H9 (cell line): ENCODE measurements at regions not wholly inside any gene's neighbourhood (a gene's known extent, or its start where the extent isn't known, plus 50 kb on each side); places are given as distances from the start of the nearest gene placed in this dataset.

Experiments used
- DNase-seq: peaks from one replicate; pipeline ENCODE4 v3.0.0-alpha.2; 2017
- H2AFZ ChIP-seq: one replicate; pipeline ENCODE4 v1.6.1; 2013; ENCODE audit warnings: mild to moderate bottlenecking, low read length, control low read depth, moderate library complexity
- H2AK5ac ChIP-seq: 2 replicates; pipeline ENCODE4 v1.6.1; 2013; ENCODE audit warnings: low read length, control low read depth, mixed read lengths; ENCODE audit not compliant: insufficient read length
- H2BK120ac ChIP-seq: one replicate; pipeline ENCODE4 v1.6.1; 2013; ENCODE audit warnings: low read depth, mild to moderate bottlenecking, low read length, control low read depth, inconsistent platforms; ENCODE audit not compliant: poor library complexity, severe bottlenecking
- H2BK12ac ChIP-seq: 2 replicates; pipeline ENCODE4 v1.6.1; 2013; ENCODE audit warnings: low read length, control low read depth, mixed read lengths, low read depth; ENCODE audit not compliant: insufficient read length
- H2BK15ac ChIP-seq: 2 replicates; pipeline ENCODE4 v1.6.1; 2013; ENCODE audit warnings: low read depth, low read length, control low read depth
- H2BK20ac ChIP-seq: one replicate; pipeline ENCODE4 v1.6.1; 2013; ENCODE audit warnings: low read depth, mild to moderate bottlenecking, low read length, control low read depth, inconsistent platforms; ENCODE audit not compliant: poor library complexity, severe bottlenecking
- H2BK5ac ChIP-seq: 2 replicates; pipeline ENCODE4 v1.6.1; 2013; ENCODE audit warnings: low read length, control low read depth, mixed read lengths; ENCODE audit not compliant: insufficient read length
- H3K14ac ChIP-seq: 2 replicates; pipeline ENCODE4 v1.6.1; 2013; ENCODE audit warnings: low read length, control low read depth; ENCODE audit not compliant: insufficient read depth
- H3K18ac ChIP-seq: 2 replicates; pipeline ENCODE4 v1.6.1; 2013; ENCODE audit warnings: low read depth, mild to moderate bottlenecking, mixed read lengths, low read length, control low read depth; ENCODE audit not compliant: insufficient read length
- H3K23ac ChIP-seq: 2 replicates; pipeline ENCODE4 v1.6.1; 2013; ENCODE audit warnings: low read length, control low read depth, mixed read lengths, low read depth; ENCODE audit not compliant: insufficient read length
- H3K23me2 ChIP-seq: 2 replicates; pipeline ENCODE4 v1.6.1; 2013; ENCODE audit warnings: low read depth, mild to moderate bottlenecking, mixed read lengths, low read length, control low read depth; ENCODE audit not compliant: insufficient read length, poor library complexity, severe bottlenecking
- H3K27ac ChIP-seq: 2 replicates; pipeline ENCODE4 v1.5.1; 2013; ENCODE audit warnings: low read length, control low read depth, mixed read lengths, low read depth; ENCODE audit not compliant: insufficient read length
- H3K27me3 ChIP-seq: 2 replicates; pipeline ENCODE4 v1.6.1; 2013; ENCODE audit warnings: low read length, control low read depth, inconsistent platforms; ENCODE audit not compliant: insufficient read depth
- H3K4ac ChIP-seq: 2 replicates; pipeline ENCODE4 v1.6.1; 2013; ENCODE audit warnings: low read depth, mild to moderate bottlenecking, control low read depth, inconsistent platforms, low read length, moderate library complexity
- H3K4me1 ChIP-seq: 2 replicates; pipeline ENCODE4 v1.6.1; 2013; ENCODE audit warnings: low read length, control low read depth, inconsistent platforms; ENCODE audit not compliant: insufficient read depth
- H3K4me2 ChIP-seq: 2 replicates; pipeline ENCODE4 v1.6.1; 2013; ENCODE audit warnings: low read length, control low read depth, mixed read lengths; ENCODE audit not compliant: insufficient read length, insufficient read depth
- H3K56ac ChIP-seq: 2 replicates; pipeline ENCODE4 v1.6.1; 2013; ENCODE audit warnings: low read depth, mild to moderate bottlenecking, mixed read lengths, low read length, control low read depth; ENCODE audit not compliant: insufficient read length
- H3K79me1 ChIP-seq: 2 replicates; pipeline ENCODE4 v1.6.1; 2013; ENCODE audit warnings: low read depth, mild to moderate bottlenecking, moderate library complexity, low read length, control low read depth, inconsistent platforms; ENCODE audit not compliant: insufficient read depth, poor library complexity, severe bottlenecking
- H3K79me2 ChIP-seq: 2 replicates; pipeline ENCODE4 v1.6.1; 2013; ENCODE audit warnings: low read length, control low read depth, inconsistent platforms; ENCODE audit not compliant: insufficient read depth
- H3K9ac ChIP-seq: 2 replicates; pipeline ENCODE4 v1.6.1; 2013; ENCODE audit warnings: low read length, control low read depth, mixed read lengths; ENCODE audit not compliant: insufficient read length; ENCODE audit errors: extremely low read depth
- H3K9me3 ChIP-seq: one replicate; pipeline ENCODE4 v1.6.1; 2013; ENCODE audit warnings: low read depth, low read length, inconsistent platforms; ENCODE audit not compliant: control insufficient read depth
- H3T11ph ChIP-seq: one replicate; pipeline ENCODE4 v1.6.1; 2013; ENCODE audit warnings: mild to moderate bottlenecking, low read length, control low read depth, inconsistent platforms
- H4K20me1 ChIP-seq: one replicate; pipeline ENCODE4 v1.6.1; 2013; ENCODE audit not compliant: control insufficient read depth, insufficient read length, insufficient read depth
- H4K5ac ChIP-seq: 2 replicates; pipeline ENCODE4 v1.6.1; 2013; ENCODE audit warnings: low read depth, mild to moderate bottlenecking, mixed read lengths, low read length, control low read depth; ENCODE audit not compliant: insufficient read length
- H4K8ac ChIP-seq: replicated peaks from 2 replicates; pipeline ENCODE4 v1.6.1; 2013; ENCODE audit warnings: low read length, control low read depth, mixed read lengths, low read depth; ENCODE audit not compliant: insufficient read length
- H4K91ac ChIP-seq: 2 replicates; pipeline ENCODE4 v1.6.1; 2013; ENCODE audit warnings: low read depth, mild to moderate bottlenecking, moderate library complexity, mixed read lengths, low read length, control low read depth; ENCODE audit not compliant: insufficient read length
- H3K27ac Mint-ChIP-seq, 3 experiments: 2 replicates in 2 of 3; 3 replicates in 1 of 3; pipeline ENCODE4 v1.8.0; 2020 to 2021; ENCODE audit warnings: mixed read lengths in 3 of 3, mild to moderate bottlenecking in 1 of 3, moderate library complexity in 1 of 3
- H3K27me3 Mint-ChIP-seq: 2 replicates; pipeline ENCODE4 v1.8.0; 2021; ENCODE audit warnings: low read depth, mild to moderate bottlenecking, moderate library complexity, mixed read lengths
- H3K36me3 Mint-ChIP-seq, 3 experiments: 2 replicates in 2 of 3; 3 replicates in 1 of 3; pipeline ENCODE4 v1.8.0; 2020 to 2021; ENCODE audit warnings: low read depth in 3 of 3, mixed read lengths in 3 of 3; ENCODE audit not compliant: insufficient read depth in 1 of 3
- H3K4me1 Mint-ChIP-seq, 2 experiments: 2 replicates each; pipeline ENCODE4 v1.8.0; 2020; ENCODE audit warnings: mixed read lengths in 2 of 2
- H3K4me3 Mint-ChIP-seq, 2 experiments: 2 replicates in 1 of 2; 3 replicates in 1 of 2; pipeline ENCODE4 v1.8.0; 2020 to 2021; ENCODE audit warnings: mild to moderate bottlenecking in 2 of 2, mixed read lengths in 2 of 2, moderate library complexity in 1 of 2
- H3K9me3 Mint-ChIP-seq, 2 experiments: 2 replicates in 1 of 2; 3 replicates in 1 of 2; pipeline ENCODE4 v1.8.0; 2020; ENCODE audit warnings: mild to moderate bottlenecking in 2 of 2, mixed read lengths in 2 of 2, moderate library complexity in 1 of 2
- WGBS: extraction: QIAGEN DNeasy Blood & Tissue Kit; methylation state at CpG from one replicate; pipeline ENCODE4 v1.1.7; 2013; ENCODE audit warnings: missing lambda C conversion rate, low lambda C conversion rate, mixed read lengths; ENCODE audit not compliant: insufficient read length; ENCODE audit errors: extremely low coverage; 5-methylcytosine and 5-hydroxymethylcytosine counted together
- TF ChIP-seq, protein P1 (sequence below): fragments of 200-600 bp; sonication (generic); conservative IDR thresholded peaks from 3 replicates; pipeline ENCODE4 v1.8.0; 2021; ENCODE audit warnings: antibody characterized with exemption, mild to moderate bottlenecking

DNA sequence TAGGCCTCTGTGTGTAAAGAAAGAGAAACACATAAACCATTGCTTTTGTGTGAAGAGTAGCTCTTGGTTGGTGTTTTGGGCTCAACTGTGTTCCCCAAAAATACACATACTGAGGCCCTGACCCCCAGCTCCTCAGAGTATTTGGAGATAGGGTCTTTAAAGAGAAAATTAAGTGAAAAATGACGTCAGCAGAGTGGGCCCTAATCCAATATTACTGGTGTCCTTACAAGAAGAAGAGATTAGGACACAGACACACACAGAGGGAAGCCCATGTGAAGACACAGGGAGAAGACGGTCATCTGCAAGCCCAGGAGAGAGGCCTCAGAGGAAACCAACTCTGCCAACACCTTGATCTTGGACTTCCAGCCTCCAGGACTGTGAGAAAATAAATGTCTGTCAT is 76.9 kb upstream of the PGBD5 start:
- no peaks in the 10 kb centered on the region for H3K79me2 ChIP-seq
- no peak overlapping the region for H4K8ac ChIP-seq

More for the DNA sequence above, 76.9 kb upstream of the PGBD5 start:
- H3K79me1 ChIP-seq = no peaks in the 10 kb centered on the region
- H4K20me1 ChIP-seq = no peaks in the 10 kb centered on the region
- H3K23ac ChIP-seq = no peak overlapping the region
- Mint-ChIP-seq H3K9me3 (peaks cover 17 to 20% of the 10 kb centered on the region in 2 experiments), H3K27me3 (peaks cover 13% of the 10 kb centered on the region), H3K36me3 (peaks cover 3 to 14% (median 5%) of the 10 kb centered on the region in 3 experiments; a peak in 6 of 7 replicates), H3K27ac (no peak overlapping the region), H3K4me3 (no peak overlapping the region), H3K4me1 (peaks cover 2 to 6% of the 10 kb centered on the region in 2 experiments; a peak in 2 of 4 replicates)
- no peaks in the 10 kb centered on the region for H3K4me1 ChIP-seq
- no peak overlapping the region for H2BK5ac ChIP-seq
- H3K27ac ChIP-seq = no peak overlapping the region
- H3K4ac ChIP-seq = no peak overlapping the region
- no peak overlapping the region for H2BK15ac ChIP-seq
- no peak overlapping the region for H3K4me2 ChIP-seq
- no peaks in the 10 kb centered on the region for H3K27me3 ChIP-seq
- TF ChIP-seq, protein P1, sequence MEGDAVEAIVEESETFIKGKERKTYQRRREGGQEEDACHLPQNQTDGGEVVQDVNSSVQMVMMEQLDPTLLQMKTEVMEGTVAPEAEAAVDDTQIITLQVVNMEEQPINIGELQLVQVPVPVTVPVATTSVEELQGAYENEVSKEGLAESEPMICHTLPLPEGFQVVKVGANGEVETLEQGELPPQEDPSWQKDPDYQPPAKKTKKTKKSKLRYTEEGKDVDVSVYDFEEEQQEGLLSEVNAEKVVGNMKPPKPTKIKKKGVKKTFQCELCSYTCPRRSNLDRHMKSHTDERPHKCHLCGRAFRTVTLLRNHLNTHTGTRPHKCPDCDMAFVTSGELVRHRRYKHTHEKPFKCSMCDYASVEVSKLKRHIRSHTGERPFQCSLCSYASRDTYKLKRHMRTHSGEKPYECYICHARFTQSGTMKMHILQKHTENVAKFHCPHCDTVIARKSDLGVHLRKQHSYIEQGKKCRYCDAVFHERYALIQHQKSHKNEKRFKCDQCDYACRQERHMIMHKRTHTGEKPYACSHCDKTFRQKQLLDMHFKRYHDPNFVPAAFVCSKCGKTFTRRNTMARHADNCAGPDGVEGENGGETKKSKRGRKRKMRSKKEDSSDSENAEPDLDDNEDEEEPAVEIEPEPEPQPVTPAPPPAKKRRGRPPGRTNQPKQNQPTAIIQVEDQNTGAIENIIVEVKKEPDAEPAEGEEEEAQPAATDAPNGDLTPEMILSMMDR = no peak
- H3K9me3 ChIP-seq = peaks cover 4% of the 10 kb centered on the region
- H4K5ac ChIP-seq = no peak overlapping the region
- no peak overlapping the region for H2AFZ ChIP-seq
- no peak overlapping the region for H3T11ph ChIP-seq
- H2BK20ac ChIP-seq = no peak overlapping the region
- H3K56ac ChIP-seq = no peak overlapping the region
- no peak overlapping the region for H2BK120ac ChIP-seq
- no peak overlapping the region for H2BK12ac ChIP-seq
- H3K18ac ChIP-seq = no peak overlapping the region
- H3K9ac ChIP-seq = no peak overlapping the region
- WGBS = no CpG with 5 or more reads among the region's 2 CpGs
- H2AK5ac ChIP-seq = no peak overlapping the region
- H3K14ac ChIP-seq = no peak overlapping the region
- no peak for DNase-seq
- H3K23me2 ChIP-seq = no peaks in the 10 kb centered on the region
- no peak overlapping the region for H4K91ac ChIP-seq
